Upper lobe of right lung (tissue), 1 donor: ENCODE measurements at regions not wholly inside any gene's neighbourhood (a gene's known extent, or its start where the extent isn't known, plus 50 kb on each side); places are given as distances from the start of the nearest gene placed in this dataset.

Source experiments
- ATAC-seq: fragments of 200-7000 bp; cut with Tn5 transposase; one replicate; pipeline ENCODE4 v1.9.1; 2020; ENCODE audit warnings: mild to moderate bottlenecking, moderate library complexity
- DNase-seq: peaks from one replicate; pipeline ENCODE4 v3.0.0-alpha.2; 2020
- H3K27ac ChIP-seq: fragments of 200-600 bp; one replicate; pipeline ENCODE4 v1.8.0; 2022
- H3K27me3 ChIP-seq: fragments of 200-600 bp; one replicate; pipeline ENCODE4 v1.8.0; 2022; ENCODE audit warnings: mild to moderate bottlenecking
- H3K36me3 ChIP-seq: fragments of 200-600 bp; one replicate; pipeline ENCODE4 v1.8.0; 2022
- H3K4me1 ChIP-seq: fragments of 200-600 bp; one replicate; pipeline ENCODE4 v1.8.0; 2022
- H3K4me3 ChIP-seq: fragments of 200-600 bp; one replicate; pipeline ENCODE4 v1.8.0; 2022; ENCODE audit warnings: mild to moderate bottlenecking
- H3K9me3 ChIP-seq: fragments of 200-600 bp; one replicate; pipeline ENCODE4 v1.8.0; 2022
- CTCF ChIP-seq: fragments of 200-600 bp; IDR thresholded peaks from one replicate; pipeline ENCODE4 v1.8.0; 2022; ENCODE audit warnings: antibody characterized with exemption
- intact Hi-C: fragments of 100-400 bp; cut with DNase I; formaldehyde crosslinking; loops from one replicate; pipeline ENCODE4 v1.11.0; 2022
- donor health status: DM: no; HTN: yes; CAD: no; lungs with severe emphysema.

GRCh38 chr3:124656531-124656930 lies 73.7 kb upstream of the UMPS start:
- no peak overlapping the region for H3K27ac ChIP-seq
- no peaks in the 10 kb centered on the region for H3K9me3 ChIP-seq
- TF ChIP-seq CTCF, result no peak
- ATAC-seq, result no peak
- DNase-seq, result no peak
- no peaks in the 10 kb centered on the region for H3K27me3 ChIP-seq
- intact Hi-C loops, result no loop called here
- H3K36me3 ChIP-seq, result no peaks in the 10 kb centered on the region
- H3K4me1 ChIP-seq, result no peaks in the 10 kb centered on the region
- no peak overlapping the region for H3K4me3 ChIP-seq

GRCh38 chr3:124657138-124657537 lies 73.1 kb upstream of the UMPS start:
- no peak overlapping the region for H3K4me3 ChIP-seq
- ATAC-seq (no peak), DNase-seq (no peak)
- H3K9me3 ChIP-seq, result no peaks in the 10 kb centered on the region
- no peaks in the 10 kb centered on the region for H3K36me3 ChIP-seq
- H3K4me1 ChIP-seq, result no peaks in the 10 kb centered on the region
- no peak for TF ChIP-seq CTCF
- intact Hi-C loops, result no loop called here
- H3K27ac ChIP-seq, result no peak overlapping the region
- H3K27me3 ChIP-seq, result no peaks in the 10 kb centered on the region

- no peaks in the 10 kb centered on the region for H3K36me3 ChIP-seq
- no peak overlapping the region for H3K27ac ChIP-seq
- ATAC-seq (no peak), DNase-seq (no peak)
- no peak for TF ChIP-seq CTCF
- no peaks in the 10 kb centered on the region for H3K9me3 ChIP-seq
- H3K27me3 ChIP-seq, result no peaks in the 10 kb centered on the region
- H3K4me1 ChIP-seq, result no peaks in the 10 kb centered on the region
- no peak overlapping the region for H3K4me3 ChIP-seq
- intact Hi-C loops, result no loop called here
These were observed 72.0 kb upstream of the UMPS start for GRCh38 chr3:124658270-124658669.

- no peak overlapping the region for H3K27ac ChIP-seq
- no peak for DNase-seq
- no peaks in the 10 kb centered on the region for H3K36me3 ChIP-seq
- H3K4me1 ChIP-seq, result no peaks in the 10 kb centered on the region
- intact Hi-C loops, result no loop called here
- no peaks in the 10 kb centered on the region for H3K9me3 ChIP-seq
- H3K27me3 ChIP-seq, result no peaks in the 10 kb centered on the region
- no peak for ATAC-seq
- no peak for TF ChIP-seq CTCF
- no peak overlapping the region for H3K4me3 ChIP-seq
These were observed 71.1 kb upstream of the UMPS start for GRCh38 chr3:124659175-124659574.

- no peak for DNase-seq
- no peak overlapping the region for H3K4me3 ChIP-seq
- intact Hi-C loops, result no loop called here
- TF ChIP-seq CTCF, result no peak
- no peaks in the 10 kb centered on the region for H3K4me1 ChIP-seq
- no peaks in the 10 kb centered on the region for H3K9me3 ChIP-seq
- H3K36me3 ChIP-seq, result no peaks in the 10 kb centered on the region
- no peaks in the 10 kb centered on the region for H3K27me3 ChIP-seq
- no peak overlapping the region for H3K27ac ChIP-seq
- ATAC-seq, result no peak
These were observed 69.7 kb upstream of the UMPS start for GRCh38 chr3:124660599-124660998.

GRCh38 chr3:124663690-124664089 lies 66.6 kb upstream of the UMPS start:
- ATAC-seq, result no peak
- TF ChIP-seq CTCF, result no peak
- no peaks in the 10 kb centered on the region for H3K4me1 ChIP-seq
- no peak overlapping the region for H3K4me3 ChIP-seq
- intact Hi-C loops, result no loop called here
- H3K36me3 ChIP-seq, result peaks cover 4% of the 10 kb centered on the region
- no peak overlapping the region for H3K27ac ChIP-seq
- DNase-seq, result no peak
- H3K27me3 ChIP-seq, result no peaks in the 10 kb centered on the region
- no peaks in the 10 kb centered on the region for H3K9me3 ChIP-seq
